ENCODE measurements at regions not wholly inside any gene's neighbourhood (a gene's known extent, or its start where the extent isn't known, plus 50 kb on each side); places are given as distances from the start of the nearest gene placed in this dataset.
A peak's percentile ranks its signal among the peaks of the same experiment; 100 is the strongest.
"Not testable (repeated sequence)": the region's sequence is repeated elsewhere in the genome, so short reads cannot be mapped to it uniquely, and the experiment has no call there.

DNA sequence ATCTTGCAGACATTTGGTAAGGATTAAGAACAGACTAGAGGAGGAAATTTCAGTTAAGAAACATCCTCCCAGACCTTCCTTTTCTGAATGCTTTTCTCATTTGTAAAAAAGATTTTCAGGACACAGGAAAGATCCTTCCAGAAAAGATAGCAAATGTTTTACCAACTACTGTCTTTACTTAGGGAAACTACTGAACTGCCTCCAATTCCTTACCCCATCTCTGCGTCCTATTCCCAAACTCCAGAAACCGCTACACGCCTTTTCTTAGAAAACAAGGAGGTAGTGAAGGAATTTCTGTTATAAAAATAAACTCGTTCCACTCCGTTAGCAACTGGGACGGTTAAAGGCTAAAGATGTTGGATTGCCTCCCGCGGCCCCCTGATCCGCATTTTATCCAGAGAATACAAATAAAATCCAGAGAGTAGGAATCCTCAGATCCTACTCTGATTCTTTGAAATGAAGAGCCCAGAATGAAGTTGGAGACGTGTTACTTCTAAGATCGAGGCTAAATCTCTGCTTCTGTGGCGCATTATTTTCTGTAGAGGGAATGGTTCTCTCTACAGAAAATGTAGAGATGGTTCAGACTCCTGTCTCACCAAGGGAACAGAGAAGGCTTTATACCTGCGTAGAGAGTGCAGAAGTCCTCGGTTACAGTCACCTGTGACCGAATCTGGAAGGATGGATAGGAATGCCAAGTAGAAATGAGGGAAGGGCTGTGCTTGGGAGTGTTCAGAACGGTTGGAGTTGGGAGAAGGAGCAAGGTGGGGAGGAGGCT, 133.0 kb downstream of the GPX5 start:
- Histone ChIP-seq H4K20me1 (no peaks in the 10 kb centered on the region), H3K4me1 (peaks cover 23% of the 10 kb centered on the region), H3K4me3 (peak overlapping the region; percentile 67), H3K4me2 (peak overlapping the region; percentile 88), H3K27me3 (peaks cover 31% of the 10 kb centered on the region), H3K36me3 (no peaks in the 10 kb centered on the region), H3K9me3 (no peaks in the 10 kb centered on the region), H3K27ac (no peak overlapping the region), H3K9ac (peak overlapping the region; percentile 44)
- TF ChIP-seq Cebpa-rat (IDR thresholded peaks at IDR 0.05): no peak

DNA sequence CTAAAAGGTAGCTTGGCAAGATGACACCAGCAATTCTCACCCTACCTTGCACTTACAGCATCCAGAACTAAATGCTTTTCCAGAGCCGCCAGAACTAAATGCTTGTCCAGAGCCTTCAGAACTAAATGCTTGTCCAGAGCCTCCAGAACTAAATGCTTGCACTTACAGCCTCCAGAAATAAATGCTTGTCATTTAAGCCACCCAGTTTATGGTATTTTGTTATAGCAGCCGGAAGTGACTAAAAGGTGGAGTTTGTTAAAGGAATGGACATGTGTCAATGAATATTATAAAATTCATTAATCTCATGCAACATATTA, 133.5 kb downstream of the GPX5 start:
- TF ChIP-seq Cebpa-rat (IDR thresholded peaks at IDR 0.05): no peak
- H3K9me3 ChIP-seq: no peaks in the 10 kb centered on the region
- no peaks in the 10 kb centered on the region for H3K36me3 ChIP-seq
- peak overlapping the region; percentile 67 for H3K4me3 ChIP-seq
- H4K20me1 ChIP-seq: no peaks in the 10 kb centered on the region
- peaks cover 31% of the 10 kb centered on the region for H3K27me3 ChIP-seq
- no peak overlapping the region for H3K27ac ChIP-seq
- no peak overlapping the region for H3K9ac ChIP-seq
- H3K4me2 ChIP-seq: peak overlapping the region; percentile 88
- peaks cover 23% of the 10 kb centered on the region for H3K4me1 ChIP-seq

DNA sequence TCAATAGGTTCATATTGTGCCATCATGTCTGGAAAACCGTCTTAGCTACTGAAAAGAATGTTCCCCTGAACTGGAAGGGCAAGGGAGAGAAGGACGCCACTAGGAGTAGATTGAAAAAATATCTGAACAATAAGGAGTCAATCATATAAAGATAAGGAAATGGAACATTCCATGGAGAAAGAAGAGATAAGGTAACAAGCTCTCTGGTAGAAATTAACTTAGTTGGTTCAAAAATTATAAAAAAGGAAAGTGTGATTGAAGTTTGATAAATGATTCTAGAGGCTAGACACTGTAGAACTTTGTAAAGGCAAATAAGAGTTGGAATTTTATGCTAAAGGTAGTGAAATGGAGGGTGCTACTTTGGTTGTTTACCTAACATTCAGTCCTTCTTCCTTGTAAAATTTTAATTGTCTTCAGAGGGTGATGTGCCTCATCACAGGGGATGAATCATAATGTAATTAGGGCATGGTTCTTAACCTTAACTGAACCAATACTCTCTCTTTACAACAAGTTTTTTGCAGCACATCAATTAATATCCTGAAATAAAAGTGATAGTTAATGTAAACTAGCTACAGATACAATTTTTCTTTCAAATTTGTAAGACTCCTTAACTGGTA, 135.5 kb downstream of the GPX5 start:
- H3K36me3 ChIP-seq: no peaks in the 10 kb centered on the region
- TF ChIP-seq Cebpa-rat (IDR thresholded peaks at IDR 0.05): no peak
- no peaks in the 10 kb centered on the region for H4K20me1 ChIP-seq
- no peaks in the 10 kb centered on the region for H3K9me3 ChIP-seq
- H3K4me2 ChIP-seq: no peak overlapping the region
- H3K4me3 ChIP-seq: no peak overlapping the region
- peaks cover 23% of the 10 kb centered on the region for H3K4me1 ChIP-seq
- H3K27ac ChIP-seq: no peak overlapping the region
- H3K9ac ChIP-seq: no peak overlapping the region
- H3K27me3 ChIP-seq: peaks cover 31% of the 10 kb centered on the region

DNA sequence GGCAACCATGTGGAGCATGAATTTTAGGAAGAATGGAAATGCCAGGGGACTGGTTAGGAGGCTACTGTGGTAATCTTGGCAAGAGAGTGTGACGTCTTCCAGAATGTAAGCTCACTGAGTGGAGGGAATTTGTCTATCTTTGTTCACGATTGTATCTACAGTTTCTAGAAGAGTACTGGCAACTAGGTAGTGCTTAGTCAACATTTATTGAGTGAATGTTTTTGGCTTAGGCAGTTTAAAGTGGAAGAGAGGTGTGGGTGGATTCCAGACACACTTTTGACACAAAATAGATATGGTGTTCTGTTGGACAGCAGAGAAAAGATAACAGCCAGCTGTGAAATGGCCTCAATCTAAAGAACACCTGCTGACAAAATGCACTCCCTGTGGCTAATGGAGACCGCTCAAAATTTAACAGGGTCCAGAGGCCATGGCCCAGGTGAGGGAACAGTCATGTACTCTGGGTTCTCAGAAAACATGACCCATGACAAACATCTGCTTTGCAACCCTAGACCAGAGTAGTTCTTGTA, 139.3 kb downstream of the GPX5 start:
- Histone ChIP-seq H4K20me1 (no peaks in the 10 kb centered on the region), H3K9me3 (no peaks in the 10 kb centered on the region), H3K4me1 (no peaks in the 10 kb centered on the region), H3K27me3 (no peaks in the 10 kb centered on the region), H3K4me2 (no peak overlapping the region), H3K4me3 (no peak overlapping the region), H3K9ac (no peak overlapping the region), H3K27ac (no peak overlapping the region), H3K36me3 (no peaks in the 10 kb centered on the region)
- no peak for TF ChIP-seq Cebpa-rat (IDR thresholded peaks at IDR 0.05)

DNA sequence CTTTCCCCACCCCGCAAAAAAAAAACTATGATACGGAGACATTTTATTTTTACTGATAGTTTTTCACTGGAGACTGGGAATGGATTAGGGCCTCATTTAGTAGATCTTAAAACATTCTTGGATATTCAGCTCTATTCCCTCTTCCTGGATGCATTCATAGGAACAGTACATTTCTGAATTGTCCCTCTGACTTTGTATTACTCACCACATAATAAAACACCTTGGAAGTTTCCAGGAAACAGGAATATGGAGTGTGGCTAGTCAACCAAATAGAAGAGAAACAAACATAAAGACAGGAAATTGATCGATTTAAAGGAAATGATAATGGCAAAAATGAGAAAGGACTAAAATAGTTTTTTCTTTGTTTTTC, 147.7 kb downstream of the GPX5 start:
- no peak overlapping the region for H3K9ac ChIP-seq
- H3K27me3 ChIP-seq: peaks cover 8% of the 10 kb centered on the region; the same call in 1 of the 2 replicates
- H3K9me3 ChIP-seq: no peaks in the 10 kb centered on the region
- no peak overlapping the region for H3K27ac ChIP-seq
- peak overlapping the region; percentile 59; the same call in 1 of the 2 replicates for H3K4me3 ChIP-seq
- no peaks in the 10 kb centered on the region for H3K4me1 ChIP-seq
- no peak for TF ChIP-seq Cebpa-rat (IDR thresholded peaks at IDR 0.05)
- H4K20me1 ChIP-seq: no peaks in the 10 kb centered on the region
- H3K4me2 ChIP-seq: peak overlapping the region; percentile 69; the same call in 1 of the 2 replicates
- no peaks in the 10 kb centered on the region for H3K36me3 ChIP-seq

DNA sequence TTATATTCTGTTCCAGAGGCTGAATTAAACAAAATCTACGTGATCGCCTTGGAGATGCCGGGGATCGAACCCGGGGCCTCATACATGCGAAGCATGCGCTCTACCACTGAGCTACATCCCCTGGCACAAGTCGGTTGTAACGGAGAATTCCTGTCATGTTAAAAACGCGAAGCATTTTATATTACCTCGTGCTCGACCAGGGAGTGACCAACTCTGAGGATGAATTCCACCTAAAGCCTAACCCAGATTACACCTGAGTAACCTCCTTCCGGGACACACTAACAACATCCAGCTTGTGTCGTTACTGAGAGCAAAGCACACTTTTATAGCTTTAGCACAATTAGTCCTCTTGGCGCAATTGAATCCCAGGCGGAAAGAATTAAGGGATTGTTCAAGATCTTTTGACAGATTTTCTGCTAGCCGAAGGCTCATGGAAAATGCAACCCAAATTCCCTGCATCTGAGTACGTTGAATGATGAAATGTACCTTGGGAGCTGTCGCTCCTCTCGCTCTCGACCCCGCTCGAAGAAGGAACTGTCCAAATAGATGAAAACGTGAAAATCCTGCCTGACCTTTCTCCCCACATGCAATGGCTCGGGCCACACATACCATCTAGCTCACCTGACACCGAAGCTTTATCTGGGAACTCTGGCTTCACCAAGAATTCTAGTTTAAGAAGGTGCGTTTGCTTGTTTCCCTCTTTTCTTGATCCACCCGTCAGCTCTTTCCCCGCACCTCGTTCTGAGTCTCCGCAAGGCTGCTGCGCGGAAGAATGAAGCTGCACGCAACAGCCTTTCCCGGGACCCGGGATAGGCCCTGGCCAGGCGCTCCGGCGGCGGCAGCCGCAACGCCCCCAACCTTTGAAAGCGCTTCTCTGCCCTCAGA, 148.3 kb downstream of the GPX5 start:
- H3K36me3 ChIP-seq: no peaks in the 10 kb centered on the region
- TF ChIP-seq Cebpa-rat (IDR thresholded peaks at IDR 0.05): no peak
- H3K4me2 ChIP-seq: peak overlapping the region; percentile 69
- H3K27me3 ChIP-seq: peaks cover 8% of the 10 kb centered on the region; the same call in 1 of the 2 replicates
- H3K9ac ChIP-seq: no peak overlapping the region
- H3K4me1 ChIP-seq: no peaks in the 10 kb centered on the region
- H4K20me1 ChIP-seq: no peaks in the 10 kb centered on the region
- no peaks in the 10 kb centered on the region for H3K9me3 ChIP-seq
- no peak overlapping the region for H3K27ac ChIP-seq
- peak overlapping the region; percentile 59 for H3K4me3 ChIP-seq

DNA sequence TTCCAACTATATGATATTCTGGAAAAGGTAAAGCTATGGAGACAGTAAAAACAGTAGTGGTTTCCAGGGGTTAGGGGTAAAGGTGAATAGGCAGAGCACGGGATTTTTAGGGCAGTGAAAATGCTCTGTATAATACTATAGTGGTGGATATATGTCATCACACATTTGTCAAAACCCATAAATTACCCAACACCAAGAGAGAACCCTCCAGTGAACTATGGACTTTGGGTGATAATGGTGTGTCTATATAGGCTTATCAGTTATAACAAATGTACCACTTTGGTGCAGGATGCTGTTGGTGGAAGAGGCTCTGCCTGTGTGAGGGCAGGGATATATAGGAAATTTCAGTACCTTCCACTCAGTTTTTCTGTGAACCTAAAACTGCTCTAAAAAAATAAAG, 149.9 kb downstream of the GPX5 start:
- no peak for TF ChIP-seq Cebpa-rat (IDR thresholded peaks at IDR 0.05)
- H3K4me2 ChIP-seq: no peak overlapping the region
- peaks cover 8% of the 10 kb centered on the region; the same call in 1 of the 2 replicates for H3K27me3 ChIP-seq
- no peak overlapping the region for H3K9ac ChIP-seq
- H3K27ac ChIP-seq: no peak overlapping the region
- no peaks in the 10 kb centered on the region for H4K20me1 ChIP-seq
- H3K36me3 ChIP-seq: no peaks in the 10 kb centered on the region
- H3K9me3 ChIP-seq: no peaks in the 10 kb centered on the region
- no peak overlapping the region for H3K4me3 ChIP-seq
- H3K4me1 ChIP-seq: no peaks in the 10 kb centered on the region

DNA sequence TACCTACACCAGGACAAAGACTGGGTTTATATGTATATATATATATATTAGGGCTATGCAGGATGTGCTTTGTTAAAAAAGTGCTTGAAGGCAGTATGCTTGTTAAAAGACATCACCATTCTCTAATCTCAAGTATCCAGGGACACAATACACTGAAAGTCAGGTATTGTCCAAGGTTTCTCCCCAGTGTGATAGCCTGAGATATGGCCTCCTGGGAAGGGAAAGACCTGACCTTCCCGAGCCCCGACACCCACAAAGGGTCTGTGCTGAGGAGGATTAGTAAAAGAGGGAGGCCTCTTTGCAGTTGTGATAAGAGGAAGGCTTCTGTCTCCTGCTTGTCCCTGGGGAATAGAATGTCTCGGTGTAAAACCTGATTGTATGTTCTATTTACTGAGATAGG, 156.9 kb downstream of the GPX5 start:
- H3K9me3 ChIP-seq: no peaks in the 10 kb centered on the region
- H3K36me3 ChIP-seq: no peaks in the 10 kb centered on the region
- H3K27me3 ChIP-seq: no peaks in the 10 kb centered on the region
- no peaks in the 10 kb centered on the region for H4K20me1 ChIP-seq
- H3K27ac ChIP-seq: no peak overlapping the region
- peak overlapping the region; percentile 70 for H3K4me2 ChIP-seq
- H3K9ac ChIP-seq: no peak overlapping the region
- peaks cover 27% of the 10 kb centered on the region for H3K4me1 ChIP-seq
- no peak for TF ChIP-seq Cebpa-rat (IDR thresholded peaks at IDR 0.05)
- no peak overlapping the region for H3K4me3 ChIP-seq

DNA sequence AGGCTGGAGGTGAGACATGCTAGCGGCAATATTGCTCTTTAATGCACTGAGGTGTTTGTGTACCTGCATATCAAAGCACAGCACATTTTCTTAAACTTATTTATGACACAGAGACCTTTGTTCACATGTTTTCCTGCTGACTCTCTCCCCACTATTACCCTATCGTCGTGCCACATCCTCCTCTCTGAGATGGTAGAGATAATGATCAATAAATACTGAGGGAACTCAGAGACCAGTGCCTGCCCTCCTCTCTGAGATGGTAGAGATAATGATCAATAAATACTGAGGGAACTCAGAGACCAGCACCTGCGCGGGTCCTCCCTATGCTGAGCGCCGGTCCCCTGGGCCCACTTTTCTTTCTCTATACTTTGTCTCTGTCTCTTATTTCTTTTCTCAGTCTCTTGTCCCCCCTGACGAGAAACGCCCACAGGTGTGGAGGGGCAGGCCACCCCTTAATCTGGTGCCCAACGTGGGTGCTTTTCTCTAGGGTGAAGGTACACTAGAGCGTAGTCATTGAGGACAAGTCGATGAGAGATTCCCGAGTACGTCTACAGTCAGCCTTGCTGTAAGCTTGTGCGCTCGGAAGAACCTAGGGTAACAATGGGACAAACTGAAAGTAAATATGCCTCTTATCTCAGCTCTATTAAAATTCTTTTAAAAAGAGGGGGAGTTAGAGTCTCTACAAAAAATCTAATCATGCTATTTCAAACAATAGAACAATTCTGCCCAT, 157.4 kb downstream of the GPX5 start:
- H3K9ac ChIP-seq, H3K4me3 ChIP-seq, H3K36me3 ChIP-seq, H3K27me3 ChIP-seq, H3K27ac ChIP-seq, H3K9me3 ChIP-seq, H4K20me1 ChIP-seq: not testable (repeated sequence)
- Histone ChIP-seq H3K4me1 (peaks cover 27% of the 10 kb centered on the region), H3K4me2 (peak overlapping the region; percentile 70)

Measured in BLaER1 (cell line).